Small intestine (tissue), 7 donors: ENCODE measurements at regions not wholly inside any gene's neighbourhood (a gene's known extent, or its start where the extent isn't known, plus 50 kb on each side); places are given as distances from the start of the nearest gene placed in this dataset.

Source experiments
- DNase-seq, 2 donors: peaks; one replicate each; pipeline versions ENCODE4 v3.0.0 to v3.0.0-alpha.2; 2013
- FAIRE-seq: peaks from 2 replicates; lab custom pipeline; 2012; peaks lifted over from hg19 to GRCh38; lab: Jason Lieb, UNC
- H3K27ac ChIP-seq, 3 donors: one replicate each; pipeline ENCODE4 v1.5.1; 2013; ENCODE audit warnings: low read length in 2 of 3, mild to moderate bottlenecking in 2 of 3, control low read depth in 1 of 3, inconsistent platforms in 1 of 3, low read depth in 1 of 3, moderate library complexity in 1 of 3
- H3K27me3 ChIP-seq, 3 donors: one replicate each; pipeline ENCODE4 v1.6.1; 2013; ENCODE audit warnings: low read length in 3 of 3, inconsistent platforms in 1 of 3; ENCODE audit not compliant: control insufficient read depth in 3 of 3, insufficient read depth in 3 of 3
- H3K36me3 ChIP-seq, 3 donors: one replicate each; pipeline ENCODE4 v1.6.1; 2013; ENCODE audit warnings: low read length in 3 of 3, inconsistent platforms in 1 of 3, low read depth in 1 of 3, mild to moderate bottlenecking in 1 of 3, moderate library complexity in 1 of 3; ENCODE audit not compliant: control insufficient read depth in 3 of 3, insufficient read depth in 2 of 3
- H3K4me1 ChIP-seq, 3 donors: one replicate each; pipeline ENCODE4 v1.6.1; 2013; ENCODE audit warnings: low read length in 2 of 3, inconsistent platforms in 1 of 3, low read depth in 1 of 3, mild to moderate bottlenecking in 1 of 3, moderate library complexity in 1 of 3; ENCODE audit not compliant: control insufficient read depth in 3 of 3, insufficient read depth in 2 of 3
- H3K4me3 ChIP-seq, 3 donors: one replicate each; pipeline ENCODE4 v1.5.1; 2013; ENCODE audit warnings: low read length in 3 of 3, control low read depth in 1 of 3, inconsistent platforms in 1 of 3, low read depth in 1 of 3, mild to moderate bottlenecking in 1 of 3, moderate library complexity in 1 of 3
- H3K9me3 ChIP-seq, 2 donors: one replicate each; pipeline ENCODE4 v1.6.1; 2013; ENCODE audit warnings: low read depth in 1 of 2, low read length in 1 of 2; ENCODE audit not compliant: control insufficient read depth in 2 of 2, insufficient read depth in 1 of 2
- WGBS, 3 donors: extraction: QIAGEN DNeasy Blood & Tissue Kit; methylation state at CpG; one replicate each; pipeline ENCODE4 v1.1.7; 2013; 5-methylcytosine and 5-hydroxymethylcytosine counted together
- donor health status: healthy with polysubstance abuse.
- donor health status: control.
- donor health status: control.
- donor health status: Bipolar disorder and iron deficiency.
- donor health status: healthy.

DNA sequence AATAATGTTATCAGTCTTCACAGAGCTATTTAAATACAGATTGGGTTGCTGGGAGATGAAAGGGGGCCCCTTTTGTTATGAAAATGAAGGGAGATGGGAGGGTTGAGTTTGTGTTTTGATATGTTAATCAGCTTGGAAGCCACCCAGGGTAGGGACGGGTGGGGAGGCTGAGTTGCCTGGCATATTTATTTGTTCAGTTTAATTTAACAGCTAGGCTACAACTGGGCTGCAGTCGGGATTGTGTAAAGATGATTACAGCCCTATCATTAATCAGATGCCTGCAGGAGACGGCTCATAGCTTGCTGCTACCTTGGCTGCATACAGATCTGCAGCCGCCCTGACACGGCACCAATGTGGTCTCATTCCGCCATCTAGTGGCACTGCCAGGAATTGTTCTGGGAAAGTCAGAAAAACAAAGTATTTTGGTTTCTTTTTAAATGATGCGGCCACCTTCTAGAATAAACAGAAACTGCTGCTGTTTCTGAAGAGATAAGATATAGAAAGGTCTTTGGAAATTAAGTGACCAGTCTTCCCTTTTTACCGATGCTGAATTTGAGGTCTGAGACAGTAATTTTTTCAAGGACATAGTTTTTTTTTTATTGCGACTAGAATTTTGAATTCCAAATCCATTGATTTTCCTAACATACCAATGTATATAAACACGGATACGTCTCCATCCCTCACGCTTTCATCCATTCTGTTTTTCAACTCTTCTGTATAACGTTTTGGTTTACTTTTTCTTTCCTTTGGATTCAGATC lies 458.0 kb upstream of the ASIC2 start:
- H3K4me1 ChIP-seq: no peaks in the 10 kb centered on the region
- 2% methylated on average over 13 of the region's 13 CpGs for WGBS, 3 donors
- peaks cover 0 to 2% of the 10 kb centered on the region in 2 donors for H3K9me3 ChIP-seq
- DNase-seq: peak; percentile 44 to 64
- H3K36me3 ChIP-seq: no peaks in the 10 kb centered on the region
- H3K4me3 ChIP-seq: no peak overlapping the region
- FAIRE-seq: no peak
- no peak overlapping the region for H3K27ac ChIP-seq
- H3K27me3 ChIP-seq: peaks cover 0 to 2% (median 0%) of the 10 kb centered on the region in 3 donors

DNA sequence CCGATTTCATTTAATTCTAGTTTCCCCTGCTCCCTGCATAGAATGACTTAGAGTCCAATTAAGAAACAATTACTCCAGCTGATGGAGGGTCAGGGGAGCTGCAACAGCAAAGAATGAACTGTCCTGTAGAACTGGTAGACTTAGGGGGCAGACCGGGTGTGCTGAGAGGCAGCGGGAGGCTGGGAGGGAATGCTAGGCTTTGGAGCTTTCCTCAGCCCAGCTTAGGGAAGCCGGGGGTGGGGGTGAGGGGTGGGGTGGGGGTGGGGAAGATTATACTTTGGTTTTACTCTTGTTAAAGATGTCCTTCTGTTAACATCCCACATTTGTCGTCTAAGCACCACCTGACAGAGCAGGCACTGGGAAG lies 458.6 kb upstream of the ASIC2 start:
- FAIRE-seq (no peak), DNase-seq (no peak)
- Histone ChIP-seq H3K36me3 (no peaks in the 10 kb centered on the region), H3K4me3 (no peak overlapping the region), H3K9me3 (peaks cover 0 to 2% of the 10 kb centered on the region in 2 donors), H3K4me1 (no peaks in the 10 kb centered on the region), H3K27me3 (peaks cover 0 to 2% (median 0%) of the 10 kb centered on the region in 3 donors), H3K27ac (no peak overlapping the region)
- WGBS, 3 donors: 6 to 8% (median 7%) methylated on average over 5 of the region's 5 CpGs

DNA sequence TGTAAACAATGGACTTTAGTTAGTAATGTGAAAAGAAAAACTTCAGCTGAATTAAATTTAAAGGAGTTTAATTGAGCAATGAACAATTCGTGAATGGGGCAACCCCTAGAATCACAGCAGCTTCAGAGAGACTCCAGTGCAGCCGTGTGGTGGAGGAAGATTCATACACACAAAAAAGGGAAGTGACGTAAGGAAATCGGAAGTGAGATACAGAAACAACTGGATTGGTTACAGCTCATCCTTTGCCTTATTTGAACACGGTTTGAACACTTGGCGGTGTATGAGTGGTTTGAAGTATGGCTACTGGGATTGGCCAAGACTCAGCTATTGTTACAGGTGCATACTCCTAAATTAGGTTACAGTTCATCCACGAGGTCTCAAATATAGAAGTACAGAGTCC lies 460.4 kb upstream of the ASIC2 start:
- peaks cover 0 to 5% of the 10 kb centered on the region in 2 donors for H3K9me3 ChIP-seq
- H3K27me3 ChIP-seq: peaks cover 0 to 2% (median 0%) of the 10 kb centered on the region in 3 donors
- FAIRE-seq: no peak
- H3K36me3 ChIP-seq: no peaks in the 10 kb centered on the region
- no peak overlapping the region for H3K27ac ChIP-seq
- H3K4me3 ChIP-seq: no peak overlapping the region
- DNase-seq: no peak
- no peaks in the 10 kb centered on the region for H3K4me1 ChIP-seq
- 51 to 63% (median 60%) methylated on average over 7 of the region's 7 CpGs for WGBS, 3 donors

DNA sequence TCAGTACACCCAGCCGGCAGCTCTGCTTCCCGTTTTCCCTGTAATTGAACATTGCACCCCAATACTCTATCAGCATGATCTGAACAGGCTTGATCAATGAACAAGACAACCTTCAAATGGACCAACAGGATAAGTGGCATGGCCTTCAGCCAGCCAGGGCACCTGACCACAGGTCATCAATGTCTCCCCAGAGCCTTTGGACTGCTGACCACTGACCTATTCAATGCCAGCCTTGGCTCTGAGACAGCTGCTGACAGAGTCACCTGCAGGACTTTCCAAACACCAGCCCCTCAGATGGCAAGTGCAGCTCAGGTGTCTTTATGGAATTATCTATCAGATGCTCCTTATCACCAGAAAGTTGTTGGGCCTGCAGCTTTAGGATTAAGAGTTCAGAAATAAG lies 462.9 kb upstream of the ASIC2 start:
- FAIRE-seq: no peak

DNA sequence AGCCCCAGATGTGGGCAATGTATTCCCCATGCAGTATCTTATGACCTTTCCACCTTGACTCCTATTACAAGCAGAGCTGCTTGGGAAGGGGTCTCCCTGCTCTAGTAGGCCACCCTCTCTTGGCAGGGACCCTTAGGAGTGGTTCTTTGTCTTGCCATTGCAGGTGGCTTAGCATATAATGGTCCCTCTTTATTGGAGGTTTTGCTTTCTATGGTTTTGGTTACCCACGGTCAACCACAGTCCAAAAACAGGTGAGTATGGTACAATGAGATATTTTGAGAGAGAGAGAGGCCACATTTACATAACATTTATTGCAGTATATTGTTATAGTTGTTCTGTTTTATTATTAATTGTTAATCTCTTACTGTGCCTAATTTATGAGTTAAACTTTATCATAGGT lies 472.8 kb upstream of the ASIC2 start:
- Histone ChIP-seq H3K4me1 (no peaks in the 10 kb centered on the region), H3K4me3 (no peak overlapping the region), H3K27ac (no peak overlapping the region), H3K27me3 (no peaks in the 10 kb centered on the region), H3K9me3 (no peaks in the 10 kb centered on the region), H3K36me3 (no peaks in the 10 kb centered on the region)
- no peak for DNase-seq
- FAIRE-seq: no peak
- 83 to 89% (median 86%) methylated on average over 1 of the region's 1 CpG for WGBS, 3 donors

More for the DNA sequence above, 462.9 kb upstream of the ASIC2 start:
- Histone ChIP-seq H3K4me1 (no peaks in the 10 kb centered on the region), H3K9me3 (peaks cover 0 to 5% of the 10 kb centered on the region in 2 donors), H3K4me3 (no peak overlapping the region), H3K27ac (no peak overlapping the region), H3K27me3 (peaks cover 0 to 2% (median 0%) of the 10 kb centered on the region in 3 donors), H3K36me3 (no peaks in the 10 kb centered on the region)
- WGBS, 3 donors: 76 to 87% (median 79%) methylated on average over 2 of the region's 2 CpGs
- DNase-seq: no peak

DNA sequence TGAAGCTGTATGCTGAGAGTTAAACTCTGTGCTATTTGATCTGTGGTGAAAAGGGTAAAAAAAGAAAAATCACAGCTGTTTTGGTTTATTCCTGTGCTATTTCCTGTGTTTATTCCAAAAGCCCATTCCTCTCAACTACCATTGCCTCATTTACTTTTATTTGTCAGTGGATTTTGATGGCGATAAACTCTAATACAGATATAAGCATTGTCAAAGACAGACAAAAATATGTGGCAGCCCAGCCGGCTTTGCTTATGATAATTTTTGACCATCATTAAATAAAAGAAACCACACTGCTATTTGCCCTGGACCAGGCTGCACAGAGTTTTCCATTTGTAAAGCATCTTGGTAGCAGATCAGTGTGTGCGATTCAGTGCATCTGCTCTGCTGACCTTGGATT lies 473.6 kb upstream of the ASIC2 start:
- 49 to 71% (median 60%) methylated on average over 3 of the region's 3 CpGs for WGBS, 3 donors
- H3K4me3 ChIP-seq: no peak overlapping the region
- no peaks in the 10 kb centered on the region for H3K4me1 ChIP-seq
- DNase-seq: no peak
- no peaks in the 10 kb centered on the region for H3K27me3 ChIP-seq
- FAIRE-seq: no peak
- H3K36me3 ChIP-seq: no peaks in the 10 kb centered on the region
- no peak overlapping the region for H3K27ac ChIP-seq
- no peaks in the 10 kb centered on the region for H3K9me3 ChIP-seq

DNA sequence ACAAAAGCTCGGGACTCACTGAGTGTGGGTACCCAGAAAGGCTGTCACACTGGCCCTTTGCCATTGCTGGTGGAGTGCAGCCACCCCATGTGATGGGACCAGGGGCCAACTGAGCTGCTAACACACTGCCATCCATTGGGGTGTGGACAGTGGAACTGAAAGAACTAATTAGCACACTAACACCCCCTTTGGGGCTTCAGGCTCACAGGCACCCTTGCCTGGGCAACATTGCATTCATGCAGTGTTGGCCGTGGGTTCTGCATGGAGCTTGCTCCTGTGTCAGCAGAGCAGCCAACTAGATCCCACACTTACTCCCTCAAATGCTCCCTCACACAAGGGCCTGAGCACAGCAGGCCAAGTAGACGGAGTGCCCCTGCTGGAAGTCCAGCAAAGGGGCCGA lies 476.0 kb upstream of the ASIC2 start:
- Histone ChIP-seq H3K27ac (no peak overlapping the region), H3K4me1 (no peaks in the 10 kb centered on the region), H3K9me3 (no peaks in the 10 kb centered on the region), H3K4me3 (no peak overlapping the region), H3K36me3 (no peaks in the 10 kb centered on the region), H3K27me3 (no peaks in the 10 kb centered on the region)
- 74 to 88% (median 82%) methylated on average over 4 of the region's 4 CpGs for WGBS, 3 donors
- DNase-seq (no peak), FAIRE-seq (no peak)

DNA sequence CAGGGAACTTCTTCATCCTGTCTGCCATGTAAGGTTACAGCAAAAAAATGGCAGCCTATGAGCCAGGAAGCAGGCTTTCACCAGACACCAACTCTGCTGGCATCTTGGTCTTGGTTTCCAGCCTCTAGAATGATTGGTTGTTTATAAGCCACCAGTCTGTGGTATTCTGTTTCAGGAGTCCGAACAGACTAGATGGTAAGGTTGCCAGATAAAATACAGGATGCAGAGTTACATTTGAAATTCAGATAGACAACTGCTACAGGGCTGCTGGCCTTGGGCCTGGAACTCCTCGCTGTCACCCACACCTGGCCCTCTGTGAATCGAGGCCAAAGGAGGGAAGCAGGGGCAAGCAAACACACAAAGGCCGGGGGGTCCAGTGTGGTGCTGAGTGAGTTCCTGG lies 478.8 kb upstream of the CCL2 start:
- Histone ChIP-seq H3K27me3 (peaks cover 0 to 2% (median 0%) of the 10 kb centered on the region in 3 donors), H3K4me1 (no peaks in the 10 kb centered on the region), H3K27ac (no peak overlapping the region), H3K36me3 (no peaks in the 10 kb centered on the region), H3K4me3 (no peak overlapping the region), H3K9me3 (no peaks in the 10 kb centered on the region)
- 67 to 76% (median 76%) methylated on average over 4 of the region's 4 CpGs for whole genome bisulfite sequencing, 3 donors
- FAIRE-seq (no peak), DNase-seq (no peak)

DNA sequence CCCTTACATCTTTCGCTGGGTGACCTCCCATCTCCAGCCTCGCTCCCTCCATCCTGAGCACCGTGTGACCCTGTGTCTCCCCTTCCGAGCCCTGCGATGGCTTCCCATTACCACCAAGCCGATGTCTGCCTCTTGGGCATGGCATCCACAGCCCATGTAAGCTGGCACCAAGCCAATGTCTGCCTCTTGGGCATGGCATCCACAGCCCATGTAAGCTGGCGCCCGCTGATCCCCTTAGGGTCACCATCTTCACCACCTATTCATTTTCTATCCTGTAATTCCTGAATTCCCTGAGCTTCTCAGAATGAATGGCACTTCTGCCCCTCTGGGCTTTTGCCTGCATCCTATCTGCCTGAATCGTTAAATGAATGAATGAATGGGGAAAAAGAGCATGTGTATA lies 478.2 kb upstream of the CCL2 start:
- no peak overlapping the region for H3K4me3 ChIP-seq
- no peak overlapping the region for H3K27ac ChIP-seq
- 89 to 92% (median 92%) methylated on average over 9 of the region's 9 CpGs for WGBS, 3 donors
- H3K4me1 ChIP-seq: no peaks in the 10 kb centered on the region
- no peaks in the 10 kb centered on the region for H3K36me3 ChIP-seq
- DNase-seq (no peak), FAIRE-seq (no peak)
- H3K27me3 ChIP-seq: peaks cover 0 to 2% (median 0%) of the 10 kb centered on the region in 3 donors
- H3K9me3 ChIP-seq: no peaks in the 10 kb centered on the region
